Colonic mucosa (tissue), 4 donors: ENCODE measurements at regions not wholly inside any gene's neighbourhood (a gene's known extent, or its start where the extent isn't known, plus 50 kb on each side); places are given as distances from the start of the nearest gene placed in this dataset.

ENCODE experiments used
- DNase-seq: peaks from one replicate; pipeline ENCODE4 v3.0.0-alpha.2; 2020
- H3K27ac ChIP-seq: fragments of 200-600 bp; one replicate; pipeline ENCODE4 v1.8.0; 2021
- H3K27me3 ChIP-seq: fragments of 200-600 bp; one replicate; pipeline ENCODE4 v1.8.0; 2021
- H3K36me3 ChIP-seq: fragments of 200-600 bp; one replicate; pipeline ENCODE4 v1.8.0; 2021
- H3K4me1 ChIP-seq: fragments of 200-600 bp; one replicate; pipeline ENCODE4 v1.8.0; 2021; ENCODE audit warnings: mild to moderate bottlenecking
- H3K4me3 ChIP-seq: fragments of 200-600 bp; one replicate; pipeline ENCODE4 v1.8.0; 2021
- H3K9ac ChIP-seq, 2 donors: one replicate each; pipeline ENCODE4 v1.7.0; 2013; ENCODE audit warnings: control low read depth in 2 of 2, low read depth in 2 of 2, low read length in 2 of 2
- H3K9me3 ChIP-seq: fragments of 200-600 bp; one replicate; pipeline ENCODE4 v1.8.0; 2021
- CTCF ChIP-seq: fragments of 200-600 bp; IDR thresholded peaks from one replicate; pipeline ENCODE4 v1.8.0; 2022; ENCODE audit warnings: antibody characterized with exemption, mild to moderate bottlenecking
- intact Hi-C: fragments of 100-400 bp; cut with DNase I; formaldehyde crosslinking; loops from one replicate; pipeline ENCODE4 v1.14.1; 2022
- donor health status: healthy.
- donor health status: DM: no; HTN: no; CAD: no.
- donor health status: DM: no; HTN: no; CAD: no.

DNA sequence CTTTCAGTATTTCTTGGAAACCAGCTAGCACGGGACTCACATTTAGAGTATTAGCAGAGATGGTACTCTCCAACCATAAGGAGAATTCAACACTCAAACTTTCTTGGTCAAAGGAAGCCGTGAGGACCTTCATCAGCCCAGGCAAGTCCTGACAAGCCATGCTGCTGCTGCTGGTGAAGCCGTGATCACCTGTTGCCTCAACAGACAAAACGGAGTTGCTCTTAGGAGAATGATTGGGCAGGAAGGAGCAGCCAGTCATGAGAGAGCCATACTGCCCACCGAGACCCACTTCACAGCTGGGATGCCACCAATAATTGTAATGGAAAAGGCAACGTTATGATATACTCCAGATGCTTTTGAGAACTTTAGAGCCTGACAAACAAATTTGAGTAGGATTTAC lies 60.8 kb upstream of the PLPP4 start:
- Histone ChIP-seq H3K27me3 (no peaks in the 10 kb centered on the region), H3K9me3 (no peaks in the 10 kb centered on the region), H3K4me1 (no peaks in the 10 kb centered on the region), H3K36me3 (no peaks in the 10 kb centered on the region), H3K9ac (no peak overlapping the region), H3K4me3 (no peak overlapping the region), H3K27ac (no peak overlapping the region)
- DNase-seq = no peak
- intact Hi-C loops = no loop called here
- TF ChIP-seq CTCF = no peak

DNA sequence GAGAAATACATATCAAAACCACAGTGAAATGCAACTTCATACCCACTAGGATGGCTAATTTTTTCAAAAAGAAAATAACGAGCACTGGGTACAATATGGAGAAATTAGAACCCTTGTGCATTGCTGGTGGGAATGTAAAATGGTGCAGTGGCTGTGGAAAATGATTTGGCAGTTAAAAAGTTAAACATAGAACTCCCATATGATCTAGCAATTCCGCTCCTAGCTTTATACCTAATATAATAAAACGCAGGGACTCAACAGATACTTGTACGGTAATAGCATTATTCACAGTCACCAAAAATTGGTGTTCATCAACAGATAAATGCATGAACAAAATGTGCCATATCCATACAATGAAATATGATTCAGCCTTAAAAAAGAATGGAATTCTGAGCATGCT lies 58.8 kb upstream of the PLPP4 start:
- H3K27me3 ChIP-seq = no peaks in the 10 kb centered on the region
- H3K27ac ChIP-seq = no peak overlapping the region
- no peaks in the 10 kb centered on the region for H3K4me1 ChIP-seq
- no peak overlapping the region for H3K9ac ChIP-seq
- no peaks in the 10 kb centered on the region for H3K9me3 ChIP-seq
- intact Hi-C loops = no loop called here
- no peak for TF ChIP-seq CTCF
- H3K4me3 ChIP-seq = no peak overlapping the region
- no peak for DNase-seq
- no peaks in the 10 kb centered on the region for H3K36me3 ChIP-seq

DNA sequence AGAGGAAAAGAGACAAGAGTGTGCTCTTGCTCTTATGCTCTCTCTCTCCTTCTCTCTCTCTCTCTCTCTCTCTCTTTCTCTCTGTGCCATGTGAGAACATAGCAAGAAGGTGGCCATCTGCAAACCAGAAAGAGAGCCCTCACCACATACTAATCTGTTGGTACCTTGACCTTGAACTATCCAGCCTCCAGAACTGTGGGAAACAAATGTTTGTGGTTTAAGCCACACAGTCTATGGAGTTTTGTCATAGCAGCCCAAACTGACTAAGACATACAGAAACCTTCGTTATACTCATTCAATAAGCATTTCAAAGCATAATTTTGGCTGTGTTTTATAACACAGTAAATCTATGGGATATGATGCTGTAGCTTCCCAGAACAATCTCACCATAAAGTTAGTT lies 56.4 kb upstream of the PLPP4 start:
- no peak for TF ChIP-seq CTCF
- Histone ChIP-seq H3K27ac (no peak overlapping the region), H3K4me3 (no peak overlapping the region), H3K4me1 (no peaks in the 10 kb centered on the region), H3K27me3 (no peaks in the 10 kb centered on the region), H3K36me3 (no peaks in the 10 kb centered on the region), H3K9me3 (no peaks in the 10 kb centered on the region), H3K9ac (no peak overlapping the region)
- intact Hi-C loops = no loop called here
- no peak for DNase-seq

GRCh38 chr10:120402147-120402766 lies 54.8 kb upstream of the PLPP4 start:
- H3K27ac ChIP-seq = no peak overlapping the region
- intact Hi-C loops = no loop called here
- no peaks in the 10 kb centered on the region for H3K9me3 ChIP-seq
- no peak overlapping the region for H3K4me3 ChIP-seq
- no peak overlapping the region for H3K9ac ChIP-seq
- no peaks in the 10 kb centered on the region for H3K27me3 ChIP-seq
- H3K4me1 ChIP-seq = no peaks in the 10 kb centered on the region
- no peak for DNase-seq
- no peak for TF ChIP-seq CTCF
- H3K36me3 ChIP-seq = no peaks in the 10 kb centered on the region

- intact Hi-C loops = no loop called here
- no peaks in the 10 kb centered on the region for H3K27me3 ChIP-seq
- H3K4me3 ChIP-seq = no peak overlapping the region
- H3K9me3 ChIP-seq = no peaks in the 10 kb centered on the region
- H3K4me1 ChIP-seq = no peaks in the 10 kb centered on the region
- DNase-seq = no peak
- H3K36me3 ChIP-seq = no peaks in the 10 kb centered on the region
- no peak overlapping the region for H3K9ac ChIP-seq
- no peak for TF ChIP-seq CTCF
- H3K27ac ChIP-seq = no peak overlapping the region
These were observed 53.9 kb upstream of the PLPP4 start for GRCh38 chr10:120403109-120403508.
